Right ventricle myocardium superior (tissue), 1 donor: ENCODE measurements at regions not wholly inside any gene's neighbourhood (a gene's known extent, or its start where the extent isn't known, plus 50 kb on each side); places are given as distances from the start of the nearest gene placed in this dataset.
"Not testable (repeated sequence)": the region's sequence is repeated elsewhere in the genome, so short reads cannot be mapped to it uniquely, and the experiment has no call there.

Experiments used
- ATAC-seq: fragments of 200-7000 bp; cut with Tn5 transposase; one replicate; pipeline ENCODE4 v1.9.1; 2020; ENCODE audit warnings: mild to moderate bottlenecking; ENCODE audit not compliant: poor library complexity
- DNase-seq: peaks from one replicate; pipeline ENCODE4 v3.0.0-alpha.2; 2020
- intact Hi-C: fragments of 100-400 bp; cut with DNase I; formaldehyde crosslinking; loops from one replicate; pipeline ENCODE4 v1.11.2; 2022
- donor health status: DM: no; HTN: yes; CAD: no; lungs with severe emphysema.

DNA sequence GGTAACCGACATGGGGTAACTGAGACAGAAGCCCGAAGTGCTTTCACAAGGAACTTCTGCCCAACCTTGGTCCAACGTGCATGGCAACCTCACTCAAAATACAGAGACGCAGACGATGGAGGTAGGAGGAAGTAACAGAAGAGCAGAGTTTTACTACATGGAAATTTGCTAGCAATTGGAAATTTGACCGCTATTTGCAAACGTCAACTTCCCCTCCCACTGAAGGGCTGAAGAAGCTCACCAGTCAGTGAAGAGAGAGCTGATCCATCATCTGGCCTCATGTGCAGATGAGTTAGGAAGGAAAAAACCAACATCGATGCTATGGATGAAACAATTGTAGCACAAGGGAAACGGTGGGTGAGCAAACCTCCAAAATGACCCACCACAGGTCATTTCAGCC is 196.7 kb downstream of the RGS3 start:
- DNase-seq (no peak), ATAC-seq (no peak)
- intact Hi-C loops: no loop called here

DNA sequence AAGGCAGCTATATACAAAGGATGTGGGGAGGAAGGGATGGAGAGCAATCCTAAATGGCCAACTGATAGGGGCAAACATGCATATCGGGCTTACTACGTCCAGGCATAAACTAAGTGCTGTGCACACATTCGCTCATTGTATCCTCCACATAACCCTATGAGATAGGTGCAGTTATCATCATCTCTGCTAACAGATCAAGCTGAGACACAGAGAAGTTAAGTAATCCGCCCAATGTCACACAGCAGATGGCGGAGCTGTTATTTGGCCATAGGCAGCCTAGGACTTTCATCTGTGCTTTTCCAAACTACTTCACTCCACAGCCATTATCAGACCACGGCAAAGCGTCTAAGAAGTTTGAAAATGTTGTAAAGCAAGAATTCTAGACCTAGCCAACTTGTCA is 197.5 kb downstream of the RGS3 start:
- DNase-seq: no peak
- no peak for ATAC-seq
- intact Hi-C loops: no loop called here

DNA sequence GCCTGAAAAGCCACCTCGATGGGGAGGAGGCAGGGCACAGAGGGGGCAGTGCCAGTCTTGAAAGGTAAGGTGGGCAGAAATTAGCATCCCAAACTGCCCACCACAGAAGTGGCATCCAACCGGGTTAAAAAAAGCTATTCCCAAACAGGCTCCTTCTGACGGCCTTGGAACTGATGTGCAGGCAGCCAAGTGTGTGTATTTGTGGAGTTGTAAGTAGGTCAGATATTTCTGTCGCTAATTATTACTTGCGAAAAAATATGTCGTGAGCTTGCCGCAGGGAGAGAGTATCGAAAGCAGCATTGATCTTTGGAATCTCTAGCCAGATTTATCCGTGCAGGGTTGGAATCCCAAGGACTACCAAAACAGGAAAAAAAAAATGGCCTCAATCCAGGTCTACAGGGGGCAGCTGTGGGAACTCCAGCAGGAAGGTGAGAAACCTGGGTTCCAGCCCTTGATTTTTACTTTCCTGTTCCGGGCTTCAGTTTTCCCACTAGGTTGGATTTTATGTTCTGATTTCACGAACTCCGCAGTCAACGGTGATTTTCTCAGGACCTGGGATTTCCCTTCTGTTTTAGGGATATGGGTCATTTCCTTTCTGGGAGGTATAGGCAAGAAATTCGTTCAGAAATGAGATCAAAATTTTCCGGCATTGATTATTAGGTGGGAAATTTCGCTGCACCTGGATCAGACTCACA is 200.8 kb downstream of the RGS3 start:
- intact Hi-C loops: no loop called here
- ATAC-seq (peak; percentile 25), DNase-seq (no peak)

DNA sequence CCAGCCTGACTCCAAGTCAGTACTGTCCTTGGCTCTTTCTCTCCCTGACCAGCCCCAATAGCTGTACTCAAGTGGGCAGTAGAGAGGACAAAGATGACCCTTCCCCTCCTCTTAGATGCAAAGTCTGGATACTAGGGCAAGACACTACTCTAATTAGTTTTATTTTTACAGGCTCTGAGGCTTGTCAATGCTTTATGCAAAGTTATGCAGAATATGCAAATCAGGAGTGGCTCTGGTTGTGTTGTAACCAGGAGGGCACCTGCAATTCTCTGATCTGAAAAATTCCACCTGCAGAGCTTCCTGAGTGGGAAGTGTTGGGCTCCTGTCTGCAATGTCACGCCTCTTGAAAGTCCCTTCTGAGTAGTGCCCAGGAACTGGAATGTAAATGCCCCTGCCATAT is 201.5 kb downstream of the RGS3 start:
- no peak for ATAC-seq
- intact Hi-C loops: no loop called here
- no peak for DNase-seq

DNA sequence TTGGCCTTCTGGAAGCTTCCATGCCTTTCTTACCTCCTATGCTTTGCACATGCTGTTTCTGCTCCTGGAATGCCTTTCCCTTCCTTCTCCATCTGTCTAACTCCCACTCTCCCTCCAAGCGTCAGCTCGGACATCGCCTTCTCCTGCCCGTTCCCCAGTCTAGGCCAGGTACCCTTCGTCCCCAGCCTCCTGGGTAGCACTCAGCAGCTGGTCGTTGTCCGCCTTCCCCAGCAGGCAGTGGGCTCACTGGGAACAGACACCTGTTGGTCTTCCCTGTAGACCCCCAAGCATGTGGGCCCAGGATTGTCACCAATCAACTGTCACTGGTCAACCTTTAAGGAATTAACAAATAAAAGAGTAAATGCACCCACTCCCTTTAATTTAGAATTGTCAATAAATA is 202.2 kb downstream of the RGS3 start:
- ATAC-seq (no peak), DNase-seq (no peak)
- intact Hi-C loops: no loop called here

DNA sequence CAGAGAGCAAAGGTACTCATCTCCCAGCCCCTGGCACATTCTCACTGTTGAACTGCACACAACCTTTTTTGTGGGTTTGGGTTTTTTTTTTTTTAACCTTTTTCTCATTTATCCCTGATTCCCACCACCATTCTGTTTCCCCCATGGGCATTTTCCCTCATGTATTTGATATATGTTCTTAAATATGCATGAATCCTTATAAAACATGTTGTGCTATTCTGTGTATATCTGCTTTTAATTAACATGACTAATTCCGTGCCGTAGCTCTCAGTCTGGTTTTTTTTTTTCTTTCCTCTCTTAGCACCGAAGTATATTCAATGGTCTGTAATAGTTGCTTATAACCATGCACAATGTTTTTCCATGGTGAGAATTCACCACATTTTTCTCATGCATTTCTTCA is 204.5 kb downstream of the RGS3 start:
- intact Hi-C loops: no loop called here
- ATAC-seq (no peak), DNase-seq (no peak)

DNA sequence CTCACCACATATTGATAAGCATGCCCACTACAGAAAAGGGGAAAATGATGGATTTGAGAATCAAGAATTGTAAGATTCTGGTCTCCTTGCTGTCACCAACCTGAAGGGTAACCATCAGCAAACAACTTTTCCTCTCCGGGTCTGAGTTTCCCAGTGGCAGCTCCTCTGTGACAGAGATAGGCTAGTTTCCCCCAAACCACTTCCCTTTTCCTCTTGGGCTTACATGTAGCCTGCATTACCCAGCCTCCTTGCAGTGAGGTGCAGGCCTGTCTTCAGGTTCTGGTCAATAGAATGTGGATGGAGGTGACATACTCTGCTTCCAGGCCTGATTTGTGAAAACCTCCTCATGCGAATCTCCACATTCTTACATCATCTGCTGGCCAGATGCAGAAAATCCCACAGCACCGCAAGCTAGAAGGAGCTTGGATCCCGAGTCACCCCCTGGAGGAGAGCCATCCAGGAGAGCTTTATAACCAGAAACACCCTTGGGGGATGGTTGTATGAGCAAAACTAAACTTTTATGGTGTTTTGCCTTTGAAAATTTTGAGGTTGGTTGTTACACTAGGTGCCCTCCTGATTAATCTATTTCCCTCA is 206.1 kb downstream of the RGS3 start:
- ATAC-seq: no peak
- intact Hi-C loops: no loop called here
- no peak for DNase-seq

DNA sequence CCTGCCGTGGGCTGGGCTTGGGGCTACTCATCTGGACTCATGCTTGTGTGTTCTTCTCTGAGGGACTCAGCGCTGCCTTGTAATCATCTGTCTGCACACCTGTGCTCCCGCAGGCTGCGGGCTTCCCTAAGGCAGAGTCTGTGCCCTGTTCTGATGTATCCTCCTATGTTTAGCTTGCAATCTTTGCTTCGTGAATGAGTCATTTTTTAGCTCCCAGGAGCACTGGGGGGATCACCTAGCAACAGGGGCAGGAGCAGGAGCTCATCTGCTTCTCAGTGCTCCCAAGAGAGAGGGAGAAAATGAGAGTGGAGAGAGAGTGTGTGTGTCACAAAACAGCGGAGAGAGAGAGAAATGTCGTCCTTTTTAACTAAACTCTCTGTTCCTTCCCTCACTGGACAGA is 202.4 kb upstream of the ZNF618 start:
- intact Hi-C loops: no loop called here
- no peak for ATAC-seq
- no peak for DNase-seq

DNA sequence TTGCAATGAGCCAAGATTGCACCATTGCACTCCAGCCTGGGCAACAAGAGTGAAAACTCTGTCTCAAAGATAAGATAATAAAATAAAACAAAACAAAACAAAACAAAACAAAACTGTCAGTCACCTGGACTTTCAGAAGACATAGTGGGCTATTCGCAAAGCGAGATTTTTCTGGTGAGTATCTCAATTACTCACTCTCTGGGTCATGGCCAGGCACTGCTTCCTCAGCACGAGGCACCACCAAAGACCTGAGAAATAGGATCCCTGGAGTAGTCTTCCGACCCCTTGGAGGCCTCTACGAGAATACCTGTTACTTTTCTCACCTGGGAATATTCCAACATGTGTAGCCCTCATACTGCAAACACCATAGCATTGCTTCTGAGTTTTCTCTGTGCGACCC is 201.7 kb upstream of the ZNF618 start:
- intact Hi-C loops: no loop called here
- ATAC-seq (no peak), DNase-seq (no peak)

DNA sequence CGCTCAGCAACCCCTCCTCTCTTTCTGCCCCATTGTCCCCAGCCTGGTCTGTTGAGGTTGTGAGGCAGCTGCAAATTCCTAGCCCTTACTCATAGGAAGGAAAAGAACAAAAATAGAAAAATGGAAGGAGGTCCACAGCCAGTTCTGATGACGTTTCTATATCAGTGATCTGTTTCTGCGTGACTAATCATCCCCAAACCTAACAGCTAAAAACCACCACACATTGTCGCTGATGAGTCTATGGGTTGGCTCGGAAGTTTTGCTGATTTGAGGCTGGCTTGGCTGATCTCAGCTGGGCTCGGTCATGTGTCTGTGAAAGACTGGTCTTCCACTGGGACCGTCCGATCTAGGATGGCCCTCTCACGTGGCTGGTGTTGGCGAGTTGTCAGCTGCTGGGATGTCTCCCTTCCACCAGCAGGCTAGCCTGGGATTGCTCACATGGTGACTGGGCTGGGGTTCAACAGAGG is 200.6 kb upstream of the ZNF618 start:
- intact Hi-C loops: no loop called here
- ATAC-seq (peak; percentile 64), DNase-seq (peak; percentile 75)

DNA sequence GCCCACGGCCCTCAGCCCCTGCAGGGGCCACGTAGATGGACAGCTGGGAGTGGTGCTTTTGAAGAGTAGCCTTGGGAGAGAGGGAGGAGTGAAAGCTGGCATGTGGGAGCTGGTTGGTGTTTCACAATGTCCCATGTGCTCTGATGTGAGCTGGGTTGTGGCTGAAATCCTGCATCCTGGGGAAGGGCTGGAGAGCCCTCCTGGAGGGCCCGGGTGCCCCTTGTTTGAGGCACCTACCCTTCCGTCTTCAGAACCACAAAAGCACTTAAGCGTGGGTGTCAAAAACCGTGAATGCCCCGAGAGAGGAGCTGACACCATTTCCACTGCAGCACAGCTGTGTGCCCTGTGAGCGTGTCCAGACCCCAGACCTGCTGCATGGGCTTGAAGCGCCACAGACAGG is 199.1 kb upstream of the ZNF618 start:
- ATAC-seq (no peak), DNase-seq (no peak)
- intact Hi-C loops: no loop called here

DNA sequence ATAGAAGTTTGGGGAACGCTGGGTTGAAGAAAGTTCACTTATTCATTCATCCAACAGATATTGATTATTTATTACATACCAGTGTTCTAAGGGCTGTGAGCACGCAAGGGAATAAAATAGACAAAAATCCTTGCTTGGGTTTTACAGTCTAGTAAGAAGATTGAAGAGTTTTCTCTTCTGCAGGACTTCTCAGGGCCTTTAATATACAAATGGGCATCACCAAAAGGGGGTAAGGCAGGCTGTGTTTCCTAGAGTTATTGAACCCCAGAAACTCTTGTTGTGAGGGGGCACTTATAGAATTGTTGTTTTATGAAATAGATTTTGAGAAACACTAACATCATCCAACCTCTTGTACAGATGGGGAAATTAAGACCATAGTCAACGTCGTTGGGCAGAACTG is 198.5 kb upstream of the ZNF618 start:
- no peak for DNase-seq
- ATAC-seq: no peak
- intact Hi-C loops: no loop called here

DNA sequence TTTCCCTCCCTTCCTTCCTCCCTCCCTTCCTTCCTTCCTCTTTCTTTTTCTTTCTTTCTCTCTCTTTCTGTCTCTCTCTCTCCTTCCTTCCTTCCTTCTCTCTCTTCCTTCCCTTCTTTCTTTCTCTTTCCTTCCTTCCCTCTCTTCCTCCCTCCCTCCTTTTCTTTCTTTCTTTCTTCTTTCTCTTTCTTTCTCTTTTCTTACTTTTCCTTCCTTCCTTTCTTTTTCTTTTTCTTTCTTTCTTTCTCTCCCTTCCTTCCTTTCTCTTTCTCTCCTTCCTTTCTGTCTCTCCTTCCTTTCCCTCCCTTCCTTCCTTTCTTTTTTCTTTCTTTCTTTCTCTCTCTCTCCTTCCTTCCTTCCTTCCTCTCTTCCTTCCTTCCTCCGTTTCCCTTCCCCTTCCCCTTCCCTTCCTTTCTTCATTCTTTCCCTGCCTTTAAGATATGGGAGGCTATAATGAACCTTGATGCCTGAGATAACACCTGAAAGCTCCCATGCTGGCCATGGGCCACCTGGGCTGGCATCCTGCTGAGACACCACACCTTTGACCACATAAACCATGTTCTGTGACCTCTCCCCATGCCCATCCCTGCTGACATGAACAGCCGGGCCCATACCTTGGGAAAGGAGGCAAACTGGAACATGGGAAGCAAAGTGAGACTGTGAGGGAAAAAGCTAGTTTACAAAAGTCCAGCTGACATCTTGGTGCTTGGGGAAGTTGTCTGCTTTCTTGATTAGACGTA is 197.8 kb upstream of the ZNF618 start:
- intact Hi-C loops: no loop called here
- ATAC-seq (no peak), DNase-seq (no peak)

DNA sequence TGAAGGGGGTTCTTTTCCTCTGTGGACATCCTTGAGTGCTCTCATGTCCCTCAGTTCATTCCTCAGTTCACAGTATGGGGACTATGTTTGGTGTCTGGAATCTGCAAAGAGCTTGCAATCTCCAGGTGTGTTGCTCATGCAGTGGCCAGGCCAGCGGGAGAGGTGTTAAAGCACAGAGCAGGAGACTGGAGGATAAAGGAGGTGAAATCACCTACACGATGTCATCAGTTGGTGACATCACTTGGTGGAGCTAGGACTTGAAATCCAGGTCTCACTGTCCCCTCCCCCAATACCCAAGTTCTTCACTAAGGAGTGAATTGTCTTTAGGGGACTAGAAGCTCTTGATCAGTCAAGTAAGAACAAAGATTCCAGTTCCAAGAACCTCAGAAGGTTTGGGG is 197.3 kb upstream of the ZNF618 start:
- no peak for DNase-seq
- no peak for ATAC-seq
- intact Hi-C loops: no loop called here

DNA sequence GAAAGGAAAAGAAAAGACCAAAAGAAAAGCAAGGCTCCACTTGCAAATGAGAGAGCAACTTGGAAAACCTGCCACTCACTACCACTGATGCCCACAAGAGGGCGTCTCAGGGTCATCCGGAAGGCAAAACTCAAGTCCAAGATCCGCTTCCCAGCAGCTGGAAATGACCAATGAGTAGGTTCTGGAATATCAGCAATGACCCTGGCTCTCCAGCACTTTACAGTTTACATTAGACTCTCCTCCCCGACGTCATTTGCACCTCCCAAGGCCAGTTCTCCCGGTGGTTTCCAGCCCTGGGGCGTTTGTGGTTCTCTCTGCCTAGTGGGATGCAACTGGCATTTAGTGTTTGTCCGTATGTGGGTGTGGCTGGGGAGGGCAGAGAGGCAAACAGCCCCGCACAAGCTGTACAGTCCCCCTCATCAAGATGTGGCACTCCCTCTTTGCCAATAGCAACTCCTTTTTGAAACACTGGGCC is 193.8 kb upstream of the ZNF618 start:
- peak; percentile 71 for DNase-seq
- ATAC-seq: peak; percentile 71
- intact Hi-C loops: loop anchor here (10.0 kb wide), 1 partner anchor 352 kb away; no protein-coding TSS in a partner anchor

DNA sequence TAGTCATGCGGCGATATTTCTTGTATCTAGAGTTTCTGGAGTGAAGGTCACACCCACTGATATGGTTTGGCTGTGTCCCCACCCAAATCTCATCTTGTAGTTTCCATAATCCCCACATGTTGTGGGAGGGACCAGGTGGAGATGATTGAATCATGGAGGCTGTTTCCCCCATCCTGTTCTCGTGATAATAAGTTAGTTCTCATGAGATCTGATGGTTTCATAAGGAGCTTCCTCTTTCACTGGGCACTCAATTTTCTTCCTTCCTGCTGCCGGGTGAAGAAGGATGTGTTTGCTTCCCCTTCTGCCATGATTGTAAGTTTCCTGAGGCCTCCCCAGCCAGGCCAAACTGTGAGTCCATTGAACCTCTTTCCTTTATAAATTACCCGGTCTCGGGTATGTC is 190.5 kb upstream of the ZNF618 start:
- not testable (repeated sequence) for DNase-seq, ATAC-seq
- intact Hi-C loops: loop anchor here (10.0 kb wide), 1 partner anchor 349 kb away; no protein-coding TSS in a partner anchor

DNA sequence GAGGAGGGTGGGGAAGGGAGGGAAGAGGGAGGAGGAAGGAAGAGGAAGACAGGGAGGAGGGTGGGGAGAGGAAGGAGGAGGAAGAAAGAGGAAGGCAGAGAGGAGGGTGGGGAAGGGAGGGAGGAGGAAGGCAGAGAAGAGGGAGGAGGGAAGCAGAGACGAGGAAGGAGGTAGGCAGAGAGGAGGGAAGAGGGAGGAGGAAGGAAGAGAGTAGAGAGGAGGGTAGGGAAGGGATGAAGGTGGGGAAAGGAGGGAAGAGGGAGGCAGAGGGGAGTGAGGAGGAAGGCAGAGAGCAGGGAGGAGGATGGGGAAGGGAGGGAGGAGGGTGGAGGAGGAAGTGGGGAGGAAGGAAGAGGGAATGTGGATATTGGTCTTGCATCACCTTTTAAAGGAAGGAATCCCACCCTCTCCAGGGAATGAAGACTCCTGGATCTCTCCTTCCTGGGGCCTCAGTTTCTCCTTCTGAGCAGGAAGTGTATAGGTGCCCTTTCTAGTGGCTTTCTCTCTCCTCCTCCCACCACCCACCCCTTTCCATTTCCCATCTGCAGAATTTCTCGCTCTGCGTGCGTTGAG is 188.9 kb upstream of the ZNF618 start:
- no peak for ATAC-seq
- intact Hi-C loops: loop anchor here (10.0 kb wide), 1 partner anchor 348 kb away; no protein-coding TSS in a partner anchor
- DNase-seq: no peak

DNA sequence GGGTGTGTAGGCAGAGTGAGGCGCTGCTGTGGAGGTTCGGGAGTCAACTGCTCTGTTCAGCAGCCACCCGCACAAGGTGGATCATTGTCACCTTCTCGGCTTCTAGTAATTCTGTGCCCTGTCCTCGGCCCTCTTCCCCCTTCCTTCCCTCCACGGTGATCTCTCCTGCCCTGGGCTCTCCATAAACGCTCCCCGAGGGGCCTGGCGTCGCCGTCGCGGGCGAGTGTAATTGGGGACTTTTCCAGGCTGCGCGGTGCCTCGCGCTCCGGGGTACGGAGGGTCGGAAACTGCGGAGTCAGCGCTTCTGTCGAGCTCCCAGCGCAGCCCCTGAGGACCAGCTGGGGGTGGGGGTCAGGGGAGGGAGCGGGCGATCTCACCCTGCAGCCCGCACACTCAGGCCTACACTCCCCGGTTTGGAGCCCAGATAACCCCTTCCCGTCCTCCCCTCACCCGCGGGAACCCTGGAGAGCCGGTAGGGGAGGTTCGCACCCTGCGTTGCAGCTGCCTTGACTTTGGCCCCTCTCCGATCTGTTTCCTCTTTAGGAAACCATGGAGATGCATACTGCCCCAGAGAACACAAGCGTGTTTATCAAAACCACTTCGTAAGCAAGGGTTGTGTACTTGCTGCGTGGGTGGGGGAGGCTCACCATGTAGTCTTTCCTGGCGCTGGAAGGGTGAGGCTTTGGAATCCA is 188.3 kb upstream of the ZNF618 start:
- ATAC-seq (peak; percentile 20), DNase-seq (no peak)
- intact Hi-C loops: loop anchor here (10.0 kb wide), 1 partner anchor 347 kb away; no protein-coding TSS in a partner anchor
